IMR-90 (cell line): ENCODE measurements at regions not wholly inside any gene's neighbourhood (a gene's known extent, or its start where the extent isn't known, plus 50 kb on each side); places are given as distances from the start of the nearest gene placed in this dataset.

Experiments
- ATAC-seq: fragments of 200-7000 bp; cut with Tn5 transposase; 2 replicates; pipeline ENCODE4 v1.9.1; 2020; ENCODE audit warnings: low read depth, mild to moderate bottlenecking, moderate library complexity
- BruUV-seq: library from RNA; stranded (reverse); fragments of 400-500 nt; replicated peaks from 2 replicates; lab custom pipeline; 2021; lab: Mats Ljungman, UMichigan
- CTCF ChIA-PET: fragments of 300-600 bp; formaldehyde crosslinking; extraction: SDS; loops from one replicate; lab custom pipeline; 2021; ENCODE audit warnings: antibody characterized with exemption; lab: Yijun Ruan, JAX
- POLR2A ChIA-PET: fragments of 300-600 bp; sonication (Branson Sonifier 250); formaldehyde crosslinking; loops from one replicate; lab custom pipeline; 2022; ENCODE audit warnings: antibody characterized with exemption; ENCODE audit not compliant: unreplicated experiment; lab: Charles Lee
- DNase-seq: peaks from one replicate; pipeline ENCODE4 v3.0.0; 2013
- H2AFZ ChIP-seq: replicated peaks from 2 replicates; pipeline ENCODE3; 2013; ENCODE audit warnings: low read length, mild to moderate bottlenecking; ENCODE audit not compliant: poor library complexity
- H2AK5ac ChIP-seq: 2 replicates; pipeline ENCODE4 v1.6.1; 2013; ENCODE audit warnings: low read depth, low read length, inconsistent platforms
- H2AK9ac ChIP-seq: replicated peaks from 2 replicates; pipeline ENCODE3; 2013; ENCODE audit warnings: mild to moderate bottlenecking, low read depth, low read length, moderate library complexity; ENCODE audit not compliant: poor library complexity
- H2BK120ac ChIP-seq: 2 replicates; pipeline ENCODE4 v1.6.1; 2013; ENCODE audit warnings: low read depth, low read length, inconsistent platforms
- H2BK15ac ChIP-seq: 3 replicates; pipeline ENCODE4 v1.6.1; 2013; ENCODE audit warnings: low read depth, low read length, inconsistent platforms
- H2BK20ac ChIP-seq: 2 replicates; pipeline ENCODE4 v1.6.1; 2013; ENCODE audit warnings: low read depth, mild to moderate bottlenecking, inconsistent platforms, low read length, moderate library complexity
- H2BK5ac ChIP-seq: 2 replicates; pipeline ENCODE4 v1.6.1; 2013; ENCODE audit warnings: mild to moderate bottlenecking, low read depth, low read length, inconsistent platforms; ENCODE audit not compliant: poor library complexity, severe bottlenecking
- H3K14ac ChIP-seq: replicated peaks from 2 replicates; pipeline ENCODE4 v1.6.1; 2013; ENCODE audit warnings: low read depth, low read length, inconsistent platforms
- H3K18ac ChIP-seq: 2 replicates; pipeline ENCODE4 v1.6.1; 2013; ENCODE audit warnings: low read depth, low read length, control low read depth
- H3K23ac ChIP-seq: 2 replicates; pipeline ENCODE4 v1.6.1; 2013; ENCODE audit warnings: low read depth, low read length, inconsistent platforms
- H3K27ac ChIP-seq: 2 replicates; pipeline ENCODE4 v1.5.1; 2013; ENCODE audit warnings: mild to moderate bottlenecking, control low read depth, low read length; ENCODE audit not compliant: insufficient read depth
- H3K27me3 ChIP-seq: 2 replicates; pipeline ENCODE4 v1.6.1; 2013; ENCODE audit warnings: low read length; ENCODE audit not compliant: control insufficient read depth, insufficient read depth
- H3K36me3 ChIP-seq: 2 replicates; pipeline ENCODE4 v1.6.1; 2013; ENCODE audit warnings: low read length, mixed read lengths; ENCODE audit not compliant: control insufficient read depth, insufficient read depth
- H3K4ac ChIP-seq: 2 replicates; pipeline ENCODE4 v1.6.1; 2013; ENCODE audit warnings: low read depth, low read length, inconsistent platforms
- H3K4me1 ChIP-seq: 2 replicates; pipeline ENCODE4 v1.6.1; 2013; ENCODE audit warnings: low read length, mixed read lengths; ENCODE audit not compliant: control insufficient read depth, insufficient read depth
- H3K4me2 ChIP-seq: 2 replicates; pipeline ENCODE4 v1.6.1; 2013; ENCODE audit warnings: low read depth, mild to moderate bottlenecking, control low read depth, low read length, moderate library complexity
- H3K4me3 ChIP-seq: 2 replicates; pipeline ENCODE4 v1.5.1; 2013; ENCODE audit warnings: low read depth, mild to moderate bottlenecking, control low read depth, low read length, moderate library complexity; ENCODE audit not compliant: insufficient read depth
- H3K56ac ChIP-seq: 2 replicates; pipeline ENCODE4 v1.6.1; 2013; ENCODE audit warnings: low read length, inconsistent platforms; ENCODE audit not compliant: insufficient read depth; ENCODE audit errors: extremely low read depth
- H3K79me1 ChIP-seq, 2 experiments: 2 replicates each; pipeline ENCODE4 v1.6.1; 2013; ENCODE audit warnings: low read length in 2 of 2, inconsistent platforms in 1 of 2, low read depth in 1 of 2
- H3K9ac ChIP-seq: 2 replicates; pipeline ENCODE4 v1.6.1; 2013; ENCODE audit warnings: low read depth, low read length, control low read depth
- H3K9me1 ChIP-seq: 2 replicates; pipeline ENCODE4 v1.6.1; 2013; ENCODE audit warnings: low read length, inconsistent platforms; ENCODE audit not compliant: insufficient read depth
- H3K9me3 ChIP-seq: 2 replicates; pipeline ENCODE4 v1.6.1; 2013; ENCODE audit warnings: low read length; ENCODE audit not compliant: control insufficient read depth, insufficient read depth
- H4K20me1 ChIP-seq: 2 replicates; pipeline ENCODE4 v1.6.1; 2013; ENCODE audit warnings: low read length, inconsistent platforms; ENCODE audit not compliant: insufficient read depth
- H4K5ac ChIP-seq: 2 replicates; pipeline ENCODE4 v1.6.1; 2013; ENCODE audit warnings: mild to moderate bottlenecking, low read depth, low read length, control low read depth
- H4K8ac ChIP-seq, 2 experiments: 2 replicates each; pipeline ENCODE4 v1.6.1; 2013; ENCODE audit warnings: low read depth in 2 of 2, low read length in 2 of 2, control low read depth in 1 of 2, inconsistent platforms in 1 of 2
- H4K91ac ChIP-seq: 2 replicates; pipeline ENCODE4 v1.6.1; 2013; ENCODE audit warnings: low read depth, low read length, inconsistent platforms; ENCODE audit not compliant: insufficient read depth
- BHLHE40 ChIP-seq: fragments of 150-350 bp; IDR thresholded peaks from 2 replicates; pipeline ENCODE4 v1.6.1; 2016; ENCODE audit warnings: mild to moderate bottlenecking, low read depth, low read length
- CEBPB ChIP-seq: IDR thresholded peaks from 2 replicates; pipeline ENCODE4 v1.6.1; 2012; ENCODE audit warnings: low read depth, low read length, improper control_type of control experiment
- CHD1 ChIP-seq: IDR thresholded peaks from 2 replicates; pipeline ENCODE4 v1.6.1; 2012; ENCODE audit warnings: low read depth, low read length, improper control_type of control experiment
- CTCF ChIP-seq: conservative IDR thresholded peaks from 2 replicates; pipeline ENCODE4 v1.5.1; 2012; ENCODE audit warnings: mild to moderate bottlenecking, low read depth, low read length, improper control_type of control experiment
- ELK1 ChIP-seq: fragments of 150-350 bp; IDR thresholded peaks from 2 replicates; pipeline ENCODE4 v1.6.1; 2016; ENCODE audit warnings: low read depth, mild to moderate bottlenecking, low read length, moderate library complexity, borderline replicate concordance
- FOS ChIP-seq: fragments of 150-350 bp; IDR thresholded peaks from 2 replicates; pipeline ENCODE4 v1.6.1; 2016; ENCODE audit warnings: low read depth, low read length
- MAFK ChIP-seq: IDR thresholded peaks from 2 replicates; pipeline ENCODE4 v1.6.1; 2012; ENCODE audit warnings: low read depth, low read length, improper control_type of control experiment
- MAZ ChIP-seq: IDR thresholded peaks from 2 replicates; pipeline ENCODE4 v1.6.1; 2012; ENCODE audit warnings: low read depth, mild to moderate bottlenecking, low read length, improper control_type of control experiment, moderate library complexity, borderline replicate concordance
- MXI1 ChIP-seq: IDR thresholded peaks from 2 replicates; pipeline ENCODE4 v1.6.1; 2012; ENCODE audit warnings: low read depth, mild to moderate bottlenecking, low read length, moderate library complexity, borderline replicate concordance
- NFE2L2 ChIP-seq: fragments of 150-350 bp; IDR thresholded peaks from 2 replicates; pipeline ENCODE4 v1.6.1; 2016; ENCODE audit warnings: low read depth, mild to moderate bottlenecking, low read length
- POLR2A ChIP-seq: IDR thresholded peaks from 2 replicates; pipeline ENCODE4 v1.6.1; 2012; ENCODE audit warnings: mild to moderate bottlenecking, low read depth, low read length
- RAD21 ChIP-seq: IDR thresholded peaks from 2 replicates; pipeline ENCODE4 v1.6.1; 2012; ENCODE audit warnings: low read length, improper control_type of control experiment
- RCOR1 ChIP-seq: IDR thresholded peaks from 2 replicates; pipeline ENCODE4 v1.6.1; 2012; ENCODE audit warnings: mild to moderate bottlenecking, low read length, improper control_type of control experiment; ENCODE audit not compliant: insufficient replicate concordance
- RFX5 ChIP-seq: IDR thresholded peaks from 2 replicates; pipeline ENCODE4 v1.8.0; 2012; ENCODE audit warnings: low read depth, mild to moderate bottlenecking, low read length, moderate library complexity
- SMC3 ChIP-seq: fragments of 150-350 bp; IDR thresholded peaks from 2 replicates; pipeline ENCODE4 v1.6.1; 2016; ENCODE audit warnings: low read depth, mild to moderate bottlenecking, antibody characterized with exemption, low read length, moderate library complexity
- USF2 ChIP-seq: fragments of 150-350 bp; IDR thresholded peaks from 2 replicates; pipeline ENCODE4 v1.6.1; 2017; ENCODE audit warnings: mild to moderate bottlenecking, antibody characterized with exemption, low read length, low read depth
- WGBS, 2 experiments: methylation state at CpG; one replicate each; pipeline versions ENCODE4 v1.1.5 to v1.1.7; 2013; ENCODE audit warnings: missing lambda C conversion rate in 2 of 2; ENCODE audit not compliant: insufficient read length in 1 of 2; ENCODE audit errors: extremely low coverage in 2 of 2; 5-methylcytosine and 5-hydroxymethylcytosine counted together
- dilution Hi-C: fragments of 300-500 bp; cut with HindIII; formaldehyde crosslinking; loops from one replicate; pipeline ENCODE4 v1.14.3; 2018; ENCODE audit warnings: low sequenced_read_pairs; ENCODE audit not compliant: unreplicated experiment
- in situ Hi-C: fragments of 300-500 bp; cut with MboI; formaldehyde crosslinking; loops from 3 replicates; pipeline ENCODE4 v1.14.3; 2019; ENCODE audit warnings: low sequenced_read_pairs, inconsistent platforms, mixed read lengths
- intact Hi-C: fragments of 100-400 bp; cut with micrococcal nuclease; formaldehyde crosslinking; loops from 2 replicates; pipeline ENCODE4 v1.10.0; 2022

GRCh38 chr5:152226191-152226590 lies 178.9 kb downstream of the NMUR2 start:
- no peak overlapping the region for H3K56ac ChIP-seq
- ChIA-PET CTCF (no interaction called here), POLR2A (no interaction called here)
- H3K4me3 ChIP-seq = no peak overlapping the region
- no peak overlapping the region for H3K14ac ChIP-seq
- in situ Hi-C loops = no loop called here
- H2BK120ac ChIP-seq = no peak overlapping the region
- H4K91ac ChIP-seq = no peak overlapping the region
- no CpG with 5 or more reads among the region's 7 CpGs for WGBS, 2 experiments
- H3K79me1 ChIP-seq = no peaks in the 10 kb centered on the region
- H3K4me2 ChIP-seq = no peak overlapping the region
- H2AK5ac ChIP-seq = no peak overlapping the region
- no peaks in the 10 kb centered on the region for H3K36me3 ChIP-seq
- dilution Hi-C loops = no loop called here
- H2BK20ac ChIP-seq = no peak overlapping the region
- no peak overlapping the region for H2BK15ac ChIP-seq
- H3K27me3 ChIP-seq = no peaks in the 10 kb centered on the region
- ATAC-seq (no peak), DNase-seq (no peak)
- no peak overlapping the region for H3K18ac ChIP-seq
- H2BK5ac ChIP-seq = no peak overlapping the region
- H3K9ac ChIP-seq = no peak overlapping the region
- TF ChIP-seq POLR2A (no peak), CEBPB (no peak), USF2 (no peak), RCOR1 (no peak), BHLHE40 (no peak), MXI1 (no peak), CTCF (no peak), SMC3 (no peak), FOS (no peak), NFE2L2 (no peak), RFX5 (no peak), MAFK (no peak), RAD21 (no peak), MAZ (no peak), CHD1 (no peak), ELK1 (no peak)
- BruUV-seq = no TSS peak
- no peak overlapping the region for H3K23ac ChIP-seq
- intact Hi-C loops = no loop called here
- peaks cover 13% of the 10 kb centered on the region for H3K9me3 ChIP-seq
- H3K4me1 ChIP-seq = no peaks in the 10 kb centered on the region
- no peaks in the 10 kb centered on the region for H3K9me1 ChIP-seq
- no peak overlapping the region for H4K5ac ChIP-seq
- no peak overlapping the region for H3K27ac ChIP-seq
- no peak overlapping the region for H2AK9ac ChIP-seq
- H2AFZ ChIP-seq = no peak overlapping the region
- no peaks in the 10 kb centered on the region for H4K20me1 ChIP-seq
- no peak overlapping the region for H3K4ac ChIP-seq
- no peak overlapping the region for H4K8ac ChIP-seq
